ENCODE measurements at regions not wholly inside any gene's neighbourhood (a gene's known extent, or its start where the extent isn't known, plus 50 kb on each side); places are given as distances from the start of the nearest gene placed in this dataset.

GRCh38 chr11:114811971-114812370 lies 133.6 kb downstream of the NXPE2 start:
- DNase-seq: no peak

- no peak for DNase-seq
Measured at GRCh38 chr11:114812733-114813132, 134.4 kb downstream of the NXPE2 start.

- no peak for DNase-seq
Measured at GRCh38 chr11:114813189-114813718, 134.9 kb downstream of the NXPE2 start.

DNA sequence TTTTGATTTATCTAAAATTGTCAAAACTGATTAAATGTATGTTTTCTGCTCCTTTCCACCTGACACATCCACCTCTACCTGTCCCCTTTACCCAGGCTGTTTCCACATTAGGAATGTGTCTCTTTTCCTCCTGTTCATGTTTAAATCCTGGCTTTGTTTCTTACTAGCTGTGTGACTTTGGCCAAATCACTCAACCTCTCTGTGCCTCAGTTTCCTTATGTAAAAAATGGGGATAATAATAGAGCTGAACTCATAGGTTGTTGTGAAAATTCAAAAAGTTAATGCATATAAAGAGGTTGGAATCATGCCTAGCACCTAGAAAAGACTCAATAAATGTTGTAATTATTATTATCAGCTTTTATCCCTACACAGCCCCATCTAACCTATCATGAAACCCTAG lies 136.8 kb downstream of the NXPE2 start:
- no peak for DNase-seq

DNA sequence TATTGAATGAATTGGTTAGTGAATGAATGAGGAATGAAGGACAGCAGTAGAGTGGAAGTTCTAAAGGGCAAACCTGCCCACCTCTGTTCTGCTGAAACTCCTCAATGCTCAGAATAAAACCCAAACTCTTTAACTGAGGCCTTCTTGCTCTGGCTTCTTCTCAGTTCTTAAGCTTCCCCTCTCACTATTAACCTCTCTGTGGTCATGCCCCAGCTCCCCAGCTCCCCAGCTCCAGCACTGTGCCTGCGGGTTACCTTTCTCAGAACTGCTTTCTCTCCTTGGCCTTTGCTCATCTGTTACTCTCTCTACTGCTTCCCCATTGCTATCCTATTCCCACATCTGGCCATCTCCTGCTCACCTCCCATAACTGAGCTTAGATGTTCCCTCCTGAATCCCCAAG lies 137.4 kb downstream of the NXPE2 start:
- DNase-seq: no peak

GRCh38 chr11:114816791-114817190 lies 138.5 kb downstream of the NXPE2 start:
- DNase-seq: no peak

- no peak for DNase-seq
Measured at GRCh38 chr11:114818382-114818781, 140.1 kb downstream of the NXPE2 start.

DNA sequence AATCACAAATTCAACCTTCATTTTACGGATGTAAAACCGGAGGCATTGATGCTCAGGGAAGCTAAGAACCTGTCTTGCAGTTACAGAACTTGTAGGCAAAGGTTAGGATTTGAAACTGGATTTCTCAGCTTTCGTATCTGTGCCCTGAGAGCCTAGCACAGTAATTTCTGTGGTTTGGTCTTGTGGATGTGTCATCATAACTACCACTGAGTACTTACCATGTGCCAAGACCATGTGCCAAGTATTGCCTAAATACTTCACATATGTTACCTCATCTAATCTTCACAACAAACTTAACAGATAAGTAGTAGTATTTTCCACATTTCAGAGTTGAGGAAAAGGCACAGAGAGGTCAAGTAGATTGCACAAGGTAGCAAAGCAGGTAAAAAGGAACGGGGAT lies 140.7 kb downstream of the NXPE2 start:
- DNase-seq: no peak

DNA sequence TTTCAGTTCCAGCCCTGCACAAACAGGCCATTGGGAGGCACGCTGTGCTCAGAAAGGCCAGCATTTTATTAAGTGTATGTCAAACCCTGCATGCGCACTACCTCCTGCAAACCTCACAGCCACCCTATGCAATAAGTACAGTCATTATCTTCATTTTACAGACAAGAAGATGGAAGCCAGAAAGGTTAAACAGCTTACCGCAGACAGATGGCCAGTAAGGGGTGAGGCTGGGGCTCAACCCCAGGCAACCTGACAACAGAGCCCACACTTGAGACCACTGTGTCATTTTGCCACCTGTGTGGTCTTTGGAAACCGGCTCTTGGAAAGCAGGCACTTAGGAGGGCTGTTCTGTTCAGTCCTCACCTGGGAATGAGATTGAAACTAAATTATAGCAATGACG lies 142.3 kb downstream of the NXPE2 start:
- no peak for DNase-seq

- DNase-seq: no peak
Measured at GRCh38 chr11:114821621-114822412, 143.5 kb downstream of the NXPE2 start.

GRCh38 chr11:114826910-114827442 lies 148.6 kb downstream of the NXPE2 start:
- DNase-seq: no peak

DNA sequence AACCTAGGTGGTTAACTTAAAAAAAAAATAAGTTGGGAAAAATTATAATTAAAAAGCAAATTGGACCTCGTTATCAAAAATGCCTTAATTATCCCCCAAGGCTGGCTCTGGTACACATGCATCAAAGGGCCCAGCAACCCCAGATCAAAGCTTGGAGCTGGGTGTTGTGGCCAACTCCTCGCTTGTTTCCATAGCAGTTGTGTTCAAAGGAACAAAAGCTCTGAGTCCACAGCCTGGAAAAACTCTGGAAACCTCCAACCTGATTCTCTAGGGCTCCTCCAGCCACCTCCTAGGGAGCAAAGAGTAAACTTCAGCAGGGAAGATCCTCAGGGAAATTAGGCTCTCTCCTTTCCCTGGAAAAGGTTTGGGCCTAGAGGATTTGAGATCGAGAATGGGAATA lies 149.4 kb downstream of the NXPE2 start:
- no peak for DNase-seq

- DNase-seq: no peak
Measured at GRCh38 chr11:114832532-114833125, 154.3 kb downstream of the NXPE2 start.

GRCh38 chr11:114836161-114836560 lies 157.8 kb downstream of the NXPE2 start:
- DNase-seq: no peak

- DNase-seq: no peak
Measured at GRCh38 chr11:114844896-114845295, 166.6 kb downstream of the NXPE2 start.

GRCh38 chr11:114845766-114846415 lies 167.6 kb downstream of the NXPE2 start:
- DNase-seq: no peak

DNA sequence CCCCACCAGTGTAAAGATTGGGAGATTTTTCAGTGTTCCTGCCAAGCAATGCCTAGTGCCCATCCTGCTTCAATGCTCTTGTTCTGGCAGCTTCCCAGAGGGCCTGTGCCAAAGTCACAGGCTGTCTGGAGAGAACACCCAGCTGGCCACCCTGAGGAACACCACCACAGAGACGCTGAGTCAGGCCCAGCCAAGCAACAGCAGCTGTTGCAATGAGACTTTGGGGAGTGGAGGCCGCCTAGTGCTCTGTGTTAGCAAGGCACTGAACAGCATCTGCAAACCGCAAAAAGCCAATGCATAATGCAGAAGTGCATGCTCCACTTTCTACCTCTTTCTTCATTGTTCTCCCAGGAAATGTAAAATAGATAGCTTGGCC lies 168.1 kb downstream of the NXPE2 start:
- no peak for DNase-seq

GRCh38 chr11:114847306-114847975 lies 169.1 kb downstream of the NXPE2 start:
- no peak for DNase-seq

GRCh38 chr11:114848027-114848426 lies 169.7 kb downstream of the NXPE2 start:
- DNase-seq: no peak

- no peak for DNase-seq
Measured at GRCh38 chr11:114857281-114857680, 179.0 kb downstream of the NXPE2 start.

DNA sequence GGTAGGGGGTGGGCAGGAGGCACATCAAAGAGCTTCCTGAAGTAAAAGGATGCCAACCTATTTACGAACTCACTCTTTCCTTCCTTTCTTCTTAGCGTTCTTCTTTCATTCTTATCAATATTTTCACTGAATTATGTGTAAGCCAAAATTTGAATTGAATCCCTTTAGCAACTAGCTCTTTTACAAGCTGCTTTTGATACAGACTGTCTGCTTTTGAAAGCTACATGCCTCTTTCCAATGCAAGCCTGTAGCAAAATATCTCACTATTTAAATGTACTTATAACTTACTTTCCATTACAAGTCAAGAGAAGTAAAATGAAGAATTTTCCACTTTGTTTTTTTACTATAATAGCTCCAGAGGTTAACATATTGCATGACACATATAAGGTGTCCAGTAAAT lies 186.6 kb downstream of the NXPE2 start:
- DNase-seq: no peak

GRCh38 chr11:114876234-114876633 lies 197.9 kb downstream of the NXPE2 start:
- DNase-seq: no peak

- DNase-seq: no peak
Measured at GRCh38 chr11:114877976-114878375, 199.6 kb downstream of the NXPE2 start.

All from CD4-positive, alpha-beta T cell treated with Interleukin-6 for 4 hours (primary cell).